H9 (cell line): ENCODE measurements at regions not wholly inside any gene's neighbourhood (a gene's known extent, or its start where the extent isn't known, plus 50 kb on each side); places are given as distances from the start of the nearest gene placed in this dataset.

Experiments used
- DNase-seq: peaks from one replicate; pipeline ENCODE4 v3.0.0-alpha.2; 2017
- H2AFZ ChIP-seq: one replicate; pipeline ENCODE4 v1.6.1; 2013; ENCODE audit warnings: mild to moderate bottlenecking, low read length, control low read depth, moderate library complexity
- H2AK5ac ChIP-seq: 2 replicates; pipeline ENCODE4 v1.6.1; 2013; ENCODE audit warnings: low read length, control low read depth, mixed read lengths; ENCODE audit not compliant: insufficient read length
- H2BK120ac ChIP-seq: one replicate; pipeline ENCODE4 v1.6.1; 2013; ENCODE audit warnings: low read depth, mild to moderate bottlenecking, low read length, control low read depth, inconsistent platforms; ENCODE audit not compliant: poor library complexity, severe bottlenecking
- H2BK12ac ChIP-seq: 2 replicates; pipeline ENCODE4 v1.6.1; 2013; ENCODE audit warnings: low read length, control low read depth, mixed read lengths, low read depth; ENCODE audit not compliant: insufficient read length
- H2BK15ac ChIP-seq: 2 replicates; pipeline ENCODE4 v1.6.1; 2013; ENCODE audit warnings: low read depth, low read length, control low read depth
- H2BK20ac ChIP-seq: one replicate; pipeline ENCODE4 v1.6.1; 2013; ENCODE audit warnings: low read depth, mild to moderate bottlenecking, low read length, control low read depth, inconsistent platforms; ENCODE audit not compliant: poor library complexity, severe bottlenecking
- H2BK5ac ChIP-seq: 2 replicates; pipeline ENCODE4 v1.6.1; 2013; ENCODE audit warnings: low read length, control low read depth, mixed read lengths; ENCODE audit not compliant: insufficient read length
- H3K14ac ChIP-seq: 2 replicates; pipeline ENCODE4 v1.6.1; 2013; ENCODE audit warnings: low read length, control low read depth; ENCODE audit not compliant: insufficient read depth
- H3K18ac ChIP-seq: 2 replicates; pipeline ENCODE4 v1.6.1; 2013; ENCODE audit warnings: low read depth, mild to moderate bottlenecking, mixed read lengths, low read length, control low read depth; ENCODE audit not compliant: insufficient read length
- H3K23ac ChIP-seq: 2 replicates; pipeline ENCODE4 v1.6.1; 2013; ENCODE audit warnings: low read length, control low read depth, mixed read lengths, low read depth; ENCODE audit not compliant: insufficient read length
- H3K23me2 ChIP-seq: 2 replicates; pipeline ENCODE4 v1.6.1; 2013; ENCODE audit warnings: low read depth, mild to moderate bottlenecking, mixed read lengths, low read length, control low read depth; ENCODE audit not compliant: insufficient read length, poor library complexity, severe bottlenecking
- H3K27ac ChIP-seq: 2 replicates; pipeline ENCODE4 v1.5.1; 2013; ENCODE audit warnings: low read length, control low read depth, mixed read lengths, low read depth; ENCODE audit not compliant: insufficient read length
- H3K27me3 ChIP-seq: 2 replicates; pipeline ENCODE4 v1.6.1; 2013; ENCODE audit warnings: low read length, control low read depth, inconsistent platforms; ENCODE audit not compliant: insufficient read depth
- H3K4ac ChIP-seq: 2 replicates; pipeline ENCODE4 v1.6.1; 2013; ENCODE audit warnings: low read depth, mild to moderate bottlenecking, control low read depth, inconsistent platforms, low read length, moderate library complexity
- H3K4me1 ChIP-seq: 2 replicates; pipeline ENCODE4 v1.6.1; 2013; ENCODE audit warnings: low read length, control low read depth, inconsistent platforms; ENCODE audit not compliant: insufficient read depth
- H3K4me2 ChIP-seq: 2 replicates; pipeline ENCODE4 v1.6.1; 2013; ENCODE audit warnings: low read length, control low read depth, mixed read lengths; ENCODE audit not compliant: insufficient read length, insufficient read depth
- H3K56ac ChIP-seq: 2 replicates; pipeline ENCODE4 v1.6.1; 2013; ENCODE audit warnings: low read depth, mild to moderate bottlenecking, mixed read lengths, low read length, control low read depth; ENCODE audit not compliant: insufficient read length
- H3K79me1 ChIP-seq: 2 replicates; pipeline ENCODE4 v1.6.1; 2013; ENCODE audit warnings: low read depth, mild to moderate bottlenecking, moderate library complexity, low read length, control low read depth, inconsistent platforms; ENCODE audit not compliant: insufficient read depth, poor library complexity, severe bottlenecking
- H3K79me2 ChIP-seq: 2 replicates; pipeline ENCODE4 v1.6.1; 2013; ENCODE audit warnings: low read length, control low read depth, inconsistent platforms; ENCODE audit not compliant: insufficient read depth
- H3K9ac ChIP-seq: 2 replicates; pipeline ENCODE4 v1.6.1; 2013; ENCODE audit warnings: low read length, control low read depth, mixed read lengths; ENCODE audit not compliant: insufficient read length; ENCODE audit errors: extremely low read depth
- H3K9me3 ChIP-seq: one replicate; pipeline ENCODE4 v1.6.1; 2013; ENCODE audit warnings: low read depth, low read length, inconsistent platforms; ENCODE audit not compliant: control insufficient read depth
- H3T11ph ChIP-seq: one replicate; pipeline ENCODE4 v1.6.1; 2013; ENCODE audit warnings: mild to moderate bottlenecking, low read length, control low read depth, inconsistent platforms
- H4K20me1 ChIP-seq: one replicate; pipeline ENCODE4 v1.6.1; 2013; ENCODE audit not compliant: control insufficient read depth, insufficient read length, insufficient read depth
- H4K5ac ChIP-seq: 2 replicates; pipeline ENCODE4 v1.6.1; 2013; ENCODE audit warnings: low read depth, mild to moderate bottlenecking, mixed read lengths, low read length, control low read depth; ENCODE audit not compliant: insufficient read length
- H4K8ac ChIP-seq: replicated peaks from 2 replicates; pipeline ENCODE4 v1.6.1; 2013; ENCODE audit warnings: low read length, control low read depth, mixed read lengths, low read depth; ENCODE audit not compliant: insufficient read length
- H4K91ac ChIP-seq: 2 replicates; pipeline ENCODE4 v1.6.1; 2013; ENCODE audit warnings: low read depth, mild to moderate bottlenecking, moderate library complexity, mixed read lengths, low read length, control low read depth; ENCODE audit not compliant: insufficient read length
- H3K27ac Mint-ChIP-seq, 3 experiments: 2 replicates in 2 of 3; 3 replicates in 1 of 3; pipeline ENCODE4 v1.8.0; 2020 to 2021; ENCODE audit warnings: mixed read lengths in 3 of 3, mild to moderate bottlenecking in 1 of 3, moderate library complexity in 1 of 3
- H3K27me3 Mint-ChIP-seq: 2 replicates; pipeline ENCODE4 v1.8.0; 2021; ENCODE audit warnings: low read depth, mild to moderate bottlenecking, moderate library complexity, mixed read lengths
- H3K36me3 Mint-ChIP-seq, 3 experiments: 2 replicates in 2 of 3; 3 replicates in 1 of 3; pipeline ENCODE4 v1.8.0; 2020 to 2021; ENCODE audit warnings: low read depth in 3 of 3, mixed read lengths in 3 of 3; ENCODE audit not compliant: insufficient read depth in 1 of 3
- H3K4me1 Mint-ChIP-seq, 2 experiments: 2 replicates each; pipeline ENCODE4 v1.8.0; 2020; ENCODE audit warnings: mixed read lengths in 2 of 2
- H3K4me3 Mint-ChIP-seq, 2 experiments: 2 replicates in 1 of 2; 3 replicates in 1 of 2; pipeline ENCODE4 v1.8.0; 2020 to 2021; ENCODE audit warnings: mild to moderate bottlenecking in 2 of 2, mixed read lengths in 2 of 2, moderate library complexity in 1 of 2
- H3K9me3 Mint-ChIP-seq, 2 experiments: 2 replicates in 1 of 2; 3 replicates in 1 of 2; pipeline ENCODE4 v1.8.0; 2020; ENCODE audit warnings: mild to moderate bottlenecking in 2 of 2, mixed read lengths in 2 of 2, moderate library complexity in 1 of 2
- CTCF ChIP-seq: fragments of 200-600 bp; sonication (generic); conservative IDR thresholded peaks from 3 replicates; pipeline ENCODE4 v1.8.0; 2021; ENCODE audit warnings: antibody characterized with exemption, mild to moderate bottlenecking
- WGBS: extraction: QIAGEN DNeasy Blood & Tissue Kit; methylation state at CpG from one replicate; pipeline ENCODE4 v1.1.7; 2013; ENCODE audit warnings: missing lambda C conversion rate, low lambda C conversion rate, mixed read lengths; ENCODE audit not compliant: insufficient read length; ENCODE audit errors: extremely low coverage; 5-methylcytosine and 5-hydroxymethylcytosine counted together

- no peak overlapping the region for H3K4ac ChIP-seq
- no peaks in the 10 kb centered on the region; the same call in 1 of the 2 replicates for H3K4me1 ChIP-seq
- Mint-ChIP-seq H3K4me1 (peaks cover 12 to 17% of the 10 kb centered on the region in 2 experiments), H3K9me3 (no peaks in the 10 kb centered on the region; a peak in 1 of 5 replicates), H3K36me3 (no peaks in the 10 kb centered on the region), H3K4me3 (no peak overlapping the region), H3K27me3 (no peaks in the 10 kb centered on the region), H3K27ac (no peak overlapping the region)
- H3K27me3 ChIP-seq, result no peaks in the 10 kb centered on the region
- no peaks in the 10 kb centered on the region for H3K79me1 ChIP-seq
- no peak overlapping the region for H4K5ac ChIP-seq
- whole genome bisulfite sequencing, result no CpG with 5 or more reads among the region's 2 CpGs
- H3K18ac ChIP-seq, result no peak overlapping the region
- no peak overlapping the region for H4K91ac ChIP-seq
- no peak overlapping the region for H3K27ac ChIP-seq
- no peak overlapping the region for H3K9ac ChIP-seq
- TF ChIP-seq CTCF, result no peak
- no peaks in the 10 kb centered on the region for H4K20me1 ChIP-seq
- no peak overlapping the region for H4K8ac ChIP-seq
- H3K79me2 ChIP-seq, result no peaks in the 10 kb centered on the region
- no peak overlapping the region for H2BK20ac ChIP-seq
- no peak overlapping the region for H2BK120ac ChIP-seq
- no peak overlapping the region for H2BK12ac ChIP-seq
- H3T11ph ChIP-seq, result no peak overlapping the region
- H2AK5ac ChIP-seq, result no peak overlapping the region
- H3K4me2 ChIP-seq, result no peak overlapping the region
- H2BK15ac ChIP-seq, result no peak overlapping the region
- no peaks in the 10 kb centered on the region for H3K9me3 ChIP-seq
- H3K14ac ChIP-seq, result no peak overlapping the region
- no peak overlapping the region for H3K56ac ChIP-seq
- no peak overlapping the region for H2AFZ ChIP-seq
- H3K23ac ChIP-seq, result no peak overlapping the region
- H2BK5ac ChIP-seq, result no peak overlapping the region
- no peak for DNase-seq
- H3K23me2 ChIP-seq, result no peaks in the 10 kb centered on the region
These were observed 101.2 kb downstream of the BTG1 start for GRCh38 chr12:92044435-92044834.
